Subcutaneous abdominal adipose tissue (tissue), 5 donors: ENCODE measurements at regions not wholly inside any gene's neighbourhood (a gene's known extent, or its start where the extent isn't known, plus 50 kb on each side); places are given as distances from the start of the nearest gene placed in this dataset.

ENCODE experiments used
- H3K27ac ChIP-seq: one replicate; pipeline ENCODE4 v1.7.0; 2013; ENCODE audit warnings: low read depth, mild to moderate bottlenecking, inconsistent platforms, low read length, moderate library complexity
- H3K27me3 ChIP-seq, 5 donors: one replicate each; pipeline ENCODE4 v1.7.0; 2013; ENCODE audit warnings: low read length in 5 of 5, inconsistent platforms in 1 of 5; ENCODE audit not compliant: control insufficient read depth in 5 of 5, insufficient read depth in 4 of 5
- H3K36me3 ChIP-seq, 5 donors: one replicate each; pipeline ENCODE4 v1.7.0; 2013; ENCODE audit warnings: low read length in 5 of 5; ENCODE audit not compliant: control insufficient read depth in 5 of 5, insufficient read depth in 5 of 5
- H3K4me1 ChIP-seq, 5 donors: one replicate each; pipeline ENCODE4 v1.7.0; 2013; ENCODE audit warnings: low read length in 5 of 5, mild to moderate bottlenecking in 3 of 5, moderate library complexity in 1 of 5; ENCODE audit not compliant: control insufficient read depth in 5 of 5, insufficient read depth in 5 of 5
- H3K4me3 ChIP-seq, 5 donors: one replicate each; pipeline ENCODE4 v1.7.0; 2013; ENCODE audit warnings: low read length in 5 of 5, low read depth in 1 of 5
- H3K9ac ChIP-seq, 5 donors: one replicate each; pipeline ENCODE4 v1.7.0; 2013; ENCODE audit warnings: low read length in 5 of 5, mild to moderate bottlenecking in 4 of 5, moderate library complexity in 3 of 5
- H3K9me3 ChIP-seq, 5 donors: one replicate each; pipeline ENCODE4 v1.7.0; 2013; ENCODE audit warnings: low read length in 5 of 5; ENCODE audit not compliant: control insufficient read depth in 5 of 5
- donor health status: healthy.
- donor health status: healthy.
- donor health status: healthy.
- donor health status: healthy.
- donor health status: healthy.

DNA sequence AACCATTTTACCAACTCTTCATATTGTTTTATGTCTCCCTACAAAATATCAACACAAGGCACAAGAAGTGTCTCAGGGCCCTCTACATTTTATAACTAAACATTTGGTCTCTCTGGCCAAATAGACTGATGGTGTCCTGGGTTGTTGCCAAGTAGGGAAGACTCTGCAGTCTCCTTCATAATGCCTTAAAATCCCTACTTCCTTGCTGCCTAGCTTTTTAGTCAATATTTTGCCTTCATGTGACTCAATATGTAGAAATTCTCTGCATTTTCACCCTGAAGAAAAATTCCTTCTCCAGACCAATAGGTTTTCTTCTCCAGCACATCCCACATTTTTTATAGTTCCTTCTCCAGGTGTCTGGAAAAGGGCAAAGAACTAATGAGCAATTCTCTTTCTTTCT lies 72.6 kb upstream of the IPO9 start:
- Histone ChIP-seq H3K27ac (peak overlapping the region; percentile 78), H3K4me3 (no peak overlapping the region), H3K9me3 (no peaks in the 10 kb centered on the region), H3K4me1 (peaks cover 2 to 98% (median 88%) of the 10 kb centered on the region in 5 donors), H3K9ac (no peak overlapping the region), H3K27me3 (no peaks in the 10 kb centered on the region), H3K36me3 (no peaks in the 10 kb centered on the region)

DNA sequence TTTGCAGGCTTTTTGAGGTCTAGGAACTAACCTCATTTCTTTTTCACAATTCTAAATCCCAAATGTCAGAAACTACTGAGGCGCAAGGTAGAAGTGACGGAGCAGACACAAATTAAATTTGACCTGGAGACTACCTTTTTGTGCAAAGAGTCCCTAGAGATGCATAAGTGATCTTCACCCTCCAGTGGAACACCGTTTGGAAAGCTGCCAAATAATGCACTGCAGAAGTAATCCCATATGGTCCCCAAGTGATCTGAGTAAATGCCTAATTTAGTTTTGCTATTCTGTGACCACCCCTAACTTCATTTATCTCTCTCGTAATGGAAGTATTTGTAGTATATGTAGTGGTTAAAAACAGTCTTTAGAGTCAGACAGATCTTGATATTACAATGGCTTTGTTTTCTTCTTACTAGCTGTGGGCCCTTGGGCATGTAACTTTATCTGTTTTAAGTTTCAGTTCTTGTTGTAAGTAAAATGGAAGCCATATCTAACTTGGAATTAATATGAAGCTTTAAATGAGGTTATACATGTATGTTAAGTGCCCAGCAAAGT lies 70.4 kb upstream of the IPO9 start:
- Histone ChIP-seq H3K9me3 (no peaks in the 10 kb centered on the region), H3K27me3 (no peaks in the 10 kb centered on the region), H3K4me3 (no peak overlapping the region), H3K4me1 (peaks cover 3 to 98% (median 88%) of the 10 kb centered on the region in 5 donors), H3K27ac (peak overlapping the region; percentile 78), H3K9ac (peak overlapping the region in 1 of 5 donors; percentile 22), H3K36me3 (no peaks in the 10 kb centered on the region)

DNA sequence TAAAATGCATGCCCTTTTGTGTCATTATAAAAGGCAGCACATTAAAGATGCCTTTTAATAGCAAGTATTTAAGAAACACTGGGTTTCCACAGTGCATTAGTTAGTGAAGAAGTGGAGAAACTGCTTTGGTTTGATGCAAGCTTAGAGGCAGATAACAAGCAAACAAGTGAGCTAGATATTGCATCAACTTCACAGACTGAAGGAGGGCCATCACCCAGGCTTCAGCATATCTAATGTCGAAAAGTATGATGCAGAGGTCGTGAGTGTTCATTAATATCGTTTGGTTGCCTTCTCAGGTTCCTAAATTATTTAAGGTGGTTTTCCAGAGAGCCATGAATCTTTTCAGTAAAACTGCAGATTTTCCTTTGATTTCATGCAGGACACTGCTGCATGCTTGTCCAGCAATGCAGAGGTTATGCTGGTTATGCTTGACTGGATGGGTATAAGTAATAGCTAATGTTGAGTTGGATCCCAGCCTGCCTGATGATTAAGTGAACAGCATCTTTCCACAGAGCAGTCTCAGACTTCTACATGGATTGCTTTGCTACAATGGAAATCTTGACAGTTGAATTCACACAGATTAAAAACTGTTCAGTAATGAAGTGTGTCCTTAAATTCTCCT lies 69.7 kb upstream of the IPO9 start:
- H3K4me1 ChIP-seq: peaks cover 3 to 98% (median 88%) of the 10 kb centered on the region in 5 donors
- H3K27me3 ChIP-seq: no peaks in the 10 kb centered on the region
- H3K36me3 ChIP-seq: no peaks in the 10 kb centered on the region
- H3K27ac ChIP-seq: peak overlapping the region; percentile 78
- H3K4me3 ChIP-seq: no peak overlapping the region
- no peaks in the 10 kb centered on the region for H3K9me3 ChIP-seq
- H3K9ac ChIP-seq: peak overlapping the region in 1 of 5 donors; percentile 22

DNA sequence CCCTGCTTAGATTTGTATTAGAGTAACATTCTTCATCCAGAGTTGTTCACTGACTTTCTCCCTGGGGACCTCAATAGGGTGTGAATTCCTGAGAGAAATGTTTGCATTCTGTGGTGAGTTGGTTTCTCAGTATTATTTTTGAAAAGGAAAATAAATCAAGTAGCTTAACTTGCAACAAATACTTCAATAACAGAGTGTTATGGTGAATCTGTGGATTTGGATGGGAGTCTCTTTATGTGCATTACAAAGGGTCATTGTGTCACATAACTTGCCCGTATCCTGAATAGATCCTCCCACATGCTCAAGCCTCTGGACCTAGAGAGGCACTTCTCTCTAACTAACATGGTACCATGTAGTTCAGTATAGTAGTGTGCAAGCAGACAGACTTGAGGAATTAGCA lies 68.4 kb upstream of the IPO9 start:
- no peak overlapping the region for H3K4me3 ChIP-seq
- peak overlapping the region in 1 of 5 donors; percentile 1 for H3K9ac ChIP-seq
- H3K27ac ChIP-seq: peak overlapping the region; percentile 75
- peaks cover 3 to 98% (median 88%) of the 10 kb centered on the region in 5 donors for H3K4me1 ChIP-seq
- no peaks in the 10 kb centered on the region for H3K27me3 ChIP-seq
- no peaks in the 10 kb centered on the region for H3K9me3 ChIP-seq
- no peaks in the 10 kb centered on the region for H3K36me3 ChIP-seq

DNA sequence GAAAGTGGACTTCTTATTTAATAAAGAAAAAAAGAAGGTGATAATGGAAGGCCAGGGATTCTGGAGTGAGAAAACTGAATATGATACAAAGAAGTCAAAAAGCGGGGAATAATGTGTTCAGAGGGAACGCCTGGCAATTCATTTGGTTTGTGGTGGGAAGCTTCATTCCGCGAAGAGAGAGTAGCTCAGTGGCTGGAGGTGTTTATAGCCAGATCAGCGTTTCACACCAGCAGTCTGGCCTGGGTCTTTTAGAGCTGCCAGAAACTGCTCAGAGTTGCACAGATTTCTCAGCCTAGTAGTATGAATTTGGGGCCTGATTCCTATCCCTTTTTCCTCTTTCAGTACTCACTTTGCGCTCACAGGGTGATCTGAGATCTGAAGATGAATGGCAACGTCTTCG lies 67.8 kb upstream of the IPO9 start:
- no peaks in the 10 kb centered on the region for H3K9me3 ChIP-seq
- H3K9ac ChIP-seq: peak overlapping the region in 2 of 5 donors; percentile 22 to 64
- peaks cover 3 to 98% (median 90%) of the 10 kb centered on the region in 5 donors for H3K4me1 ChIP-seq
- no peak overlapping the region for H3K4me3 ChIP-seq
- no peaks in the 10 kb centered on the region for H3K27me3 ChIP-seq
- peak overlapping the region; percentile 75 for H3K27ac ChIP-seq
- no peaks in the 10 kb centered on the region for H3K36me3 ChIP-seq

DNA sequence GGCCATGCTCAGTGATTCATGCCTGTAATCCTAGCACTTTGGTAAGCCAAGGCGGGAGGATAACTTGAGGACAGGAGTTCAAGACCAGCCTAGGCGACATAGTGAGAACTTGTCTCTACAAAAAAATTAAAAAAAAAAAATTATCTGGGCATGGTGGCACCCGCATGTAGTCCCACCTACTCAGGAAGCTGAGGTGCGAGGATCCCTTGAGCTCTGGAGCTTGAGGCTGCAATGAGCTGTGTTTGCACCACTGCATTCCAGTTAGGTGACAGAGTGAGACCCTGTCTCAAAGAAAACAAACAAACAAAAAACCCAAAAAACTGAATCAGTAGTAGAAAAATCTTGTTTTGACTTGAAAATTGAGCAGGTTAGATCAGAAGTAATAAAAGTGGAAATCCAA lies 67.1 kb upstream of the IPO9 start:
- no peaks in the 10 kb centered on the region for H3K27me3 ChIP-seq
- H3K9ac ChIP-seq: peak overlapping the region in 2 of 5 donors; percentile 38 to 41
- H3K4me1 ChIP-seq: peaks cover 2 to 98% (median 88%) of the 10 kb centered on the region in 5 donors
- H3K27ac ChIP-seq: peak overlapping the region; percentile 75
- H3K36me3 ChIP-seq: no peaks in the 10 kb centered on the region
- no peaks in the 10 kb centered on the region for H3K9me3 ChIP-seq
- H3K4me3 ChIP-seq: no peak overlapping the region

DNA sequence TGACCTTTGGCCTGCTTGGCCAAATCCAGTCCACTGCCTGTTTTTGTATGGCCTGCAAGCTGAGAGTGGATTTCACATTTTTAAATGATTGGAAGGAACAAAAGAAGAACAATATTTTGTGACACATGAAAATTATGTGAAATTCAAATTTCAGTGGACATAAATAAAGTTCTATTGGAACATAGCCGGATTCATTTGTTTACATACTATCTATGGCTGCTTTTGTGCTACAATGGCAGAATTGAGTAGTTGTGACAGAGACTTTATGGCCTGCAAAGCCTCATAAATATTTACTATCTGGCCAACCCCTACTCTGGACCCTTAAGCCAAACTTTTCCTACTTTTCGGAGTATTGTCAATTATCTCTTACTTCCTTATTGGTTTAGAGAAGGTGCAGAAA lies 66.6 kb upstream of the IPO9 start:
- Histone ChIP-seq H3K9ac (peak overlapping the region in 3 of 5 donors; percentile 4 to 41 (median 38)), H3K27me3 (no peaks in the 10 kb centered on the region), H3K4me1 (peaks cover 2 to 95% (median 83%) of the 10 kb centered on the region in 5 donors), H3K9me3 (no peaks in the 10 kb centered on the region), H3K27ac (peak overlapping the region; percentile 75), H3K36me3 (no peaks in the 10 kb centered on the region), H3K4me3 (no peak overlapping the region)

DNA sequence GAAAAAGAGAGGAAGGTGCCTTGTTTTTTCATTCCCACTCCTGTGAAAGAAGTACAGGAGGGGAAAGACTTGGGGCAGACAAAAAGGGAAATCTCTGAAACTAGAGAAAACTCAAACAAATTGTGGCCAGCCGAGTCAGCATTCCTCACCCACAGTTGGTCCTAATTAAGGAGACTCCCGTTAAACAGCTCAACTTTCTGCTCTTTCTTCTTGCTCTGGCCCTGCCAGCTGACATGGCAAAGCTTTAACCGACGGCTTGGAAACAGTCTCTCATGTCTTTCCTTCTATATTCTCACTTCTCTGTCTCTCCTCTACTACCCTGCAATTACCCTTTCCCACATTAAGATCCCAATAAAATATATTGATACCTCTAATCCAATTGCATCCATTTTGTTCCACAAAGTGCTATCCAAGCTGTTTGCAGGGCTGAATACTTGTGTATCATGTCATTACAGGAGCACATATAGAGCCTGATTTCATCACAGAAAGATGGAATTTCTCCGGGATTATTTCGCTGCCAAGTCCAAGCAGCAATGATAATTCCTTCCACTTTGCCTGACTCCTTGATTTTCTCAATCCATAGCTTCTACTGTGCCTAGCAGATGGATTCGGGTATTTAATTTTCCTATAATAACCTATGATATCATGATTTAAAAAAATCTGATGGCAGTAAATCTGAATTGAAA lies 65.4 kb upstream of the IPO9 start:
- no peaks in the 10 kb centered on the region for H3K36me3 ChIP-seq
- H3K27me3 ChIP-seq: no peaks in the 10 kb centered on the region
- H3K4me3 ChIP-seq: no peak overlapping the region
- peak overlapping the region; percentile 75 for H3K27ac ChIP-seq
- H3K4me1 ChIP-seq: peaks cover 2 to 86% (median 81%) of the 10 kb centered on the region in 5 donors
- H3K9me3 ChIP-seq: no peaks in the 10 kb centered on the region
- peak overlapping the region in 1 of 5 donors; percentile 8 for H3K9ac ChIP-seq

DNA sequence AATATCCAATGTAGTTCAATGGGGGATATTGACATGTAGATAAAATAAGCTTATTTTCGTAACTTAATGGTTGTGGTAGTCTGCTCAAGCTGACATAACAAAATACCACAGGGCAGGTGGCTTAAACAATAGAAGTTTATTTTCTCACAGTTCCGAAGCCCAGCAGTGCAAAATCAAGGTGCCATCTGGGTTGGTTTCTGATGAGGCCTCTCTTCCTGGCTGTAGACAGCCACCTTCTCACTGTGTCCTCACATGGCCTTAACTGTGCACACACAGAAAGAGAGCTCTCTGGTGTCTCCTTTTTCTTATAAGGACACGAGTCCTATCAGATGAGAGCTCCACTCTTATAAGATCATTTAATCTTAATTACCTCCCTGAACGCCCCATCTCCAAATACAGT lies 64.8 kb upstream of the IPO9 start:
- H3K9me3 ChIP-seq: no peaks in the 10 kb centered on the region
- H3K4me1 ChIP-seq: peaks cover 3 to 86% (median 81%) of the 10 kb centered on the region in 5 donors
- H3K27me3 ChIP-seq: no peaks in the 10 kb centered on the region
- no peak overlapping the region for H3K4me3 ChIP-seq
- H3K9ac ChIP-seq: peak overlapping the region in 2 of 5 donors; percentile 8 to 15
- peak overlapping the region; percentile 75 for H3K27ac ChIP-seq
- no peaks in the 10 kb centered on the region for H3K36me3 ChIP-seq

DNA sequence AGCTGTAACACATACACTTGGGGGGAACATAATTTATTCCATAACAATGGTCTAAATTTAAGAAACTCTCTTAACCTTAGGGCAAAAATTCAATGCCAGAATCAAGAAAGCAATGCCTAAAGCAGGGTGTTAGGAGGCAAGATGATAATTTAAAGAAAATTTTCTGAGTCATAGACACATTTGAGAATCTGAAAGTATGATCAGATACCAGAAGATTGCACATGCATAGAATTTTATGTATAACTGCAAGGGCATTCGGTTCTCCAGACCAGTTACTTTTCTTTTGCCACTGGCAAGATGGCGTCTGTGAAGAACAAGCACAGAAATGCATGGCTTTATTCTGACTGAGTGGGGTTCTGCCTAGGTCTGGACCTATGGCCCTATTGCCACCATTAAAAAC lies 64.4 kb upstream of the IPO9 start:
- Histone ChIP-seq H3K27me3 (no peaks in the 10 kb centered on the region), H3K27ac (peak overlapping the region; percentile 75), H3K4me3 (no peak overlapping the region), H3K4me1 (peaks cover 3 to 86% (median 83%) of the 10 kb centered on the region in 5 donors), H3K9ac (peak overlapping the region in 1 of 5 donors; percentile 8), H3K9me3 (no peaks in the 10 kb centered on the region), H3K36me3 (no peaks in the 10 kb centered on the region)
